HS-5 (cell line): ENCODE measurements at regions not wholly inside any gene's neighbourhood (a gene's known extent, or its start where the extent isn't known, plus 50 kb on each side); places are given as distances from the start of the nearest gene placed in this dataset.

Experiments used
- DNase-seq: peaks from one replicate; pipeline ENCODE4 v3.0.0-alpha.2; 2012; ENCODE audit warnings: low read depth

GRCh38 chr2:196315388-196316049, 144.1 kb upstream of the STK17B start:
- peak; percentile 50 for DNase-seq

- DNase-seq: no peak
These were observed 144.7 kb upstream of the STK17B start for GRCh38 chr2:196316050-196316430.

- no peak for DNase-seq
These were observed 147.4 kb upstream of the STK17B start for GRCh38 chr2:196318517-196319377.

GRCh38 chr2:196322973-196323810, 151.8 kb upstream of the STK17B start:
- peak; percentile 62 for DNase-seq

- peak; percentile 64 for DNase-seq
These were observed 152.8 kb upstream of the STK17B start for GRCh38 chr2:196324211-196324610.

GRCh38 chr2:196328088-196328680, 156.8 kb upstream of the STK17B start:
- DNase-seq: no peak

GRCh38 chr2:196329959-196330358, 158.6 kb upstream of the STK17B start:
- DNase-seq: no peak

- no peak for DNase-seq
These were observed 159.3 kb upstream of the STK17B start for GRCh38 chr2:196330645-196331044.

GRCh38 chr2:196331143-196331542, 159.8 kb upstream of the STK17B start:
- DNase-seq: peak; percentile 77

GRCh38 chr2:196331851-196332250, 160.5 kb upstream of the STK17B start:
- no peak for DNase-seq

- DNase-seq: no peak
These were observed 162.0 kb upstream of the STK17B start for GRCh38 chr2:196333397-196333796.

- DNase-seq: no peak
These were observed 163.3 kb upstream of the STK17B start for GRCh38 chr2:196334710-196335109.

GRCh38 chr2:196335221-196335634, 163.8 kb upstream of the STK17B start:
- peak; percentile 89 for DNase-seq

- no peak for DNase-seq
These were observed 164.8 kb upstream of the STK17B start for GRCh38 chr2:196336207-196336606.

- DNase-seq: no peak
These were observed 165.3 kb upstream of the STK17B start for GRCh38 chr2:196336715-196337114.

- no peak for DNase-seq
These were observed 166.0 kb upstream of the STK17B start for GRCh38 chr2:196337208-196337953.

- no peak for DNase-seq
These were observed 167.1 kb upstream of the STK17B start for GRCh38 chr2:196338440-196338839.

- no peak for DNase-seq
These were observed 170.0 kb upstream of the STK17B start for GRCh38 chr2:196341277-196341841.

GRCh38 chr2:196344397-196344796, 173.0 kb upstream of the STK17B start:
- DNase-seq: no peak

- no peak for DNase-seq
These were observed 182.3 kb upstream of the STK17B start for GRCh38 chr2:196353717-196354116.

- no peak for DNase-seq
These were observed 182.8 kb upstream of the STK17B start for GRCh38 chr2:196354186-196354585.
